ENCODE measurements at regions not wholly inside any gene's neighbourhood (a gene's known extent, or its start where the extent isn't known, plus 50 kb on each side); places are given as distances from the start of the nearest gene placed in this dataset.

- TF ChIP-seq, protein P1, sequence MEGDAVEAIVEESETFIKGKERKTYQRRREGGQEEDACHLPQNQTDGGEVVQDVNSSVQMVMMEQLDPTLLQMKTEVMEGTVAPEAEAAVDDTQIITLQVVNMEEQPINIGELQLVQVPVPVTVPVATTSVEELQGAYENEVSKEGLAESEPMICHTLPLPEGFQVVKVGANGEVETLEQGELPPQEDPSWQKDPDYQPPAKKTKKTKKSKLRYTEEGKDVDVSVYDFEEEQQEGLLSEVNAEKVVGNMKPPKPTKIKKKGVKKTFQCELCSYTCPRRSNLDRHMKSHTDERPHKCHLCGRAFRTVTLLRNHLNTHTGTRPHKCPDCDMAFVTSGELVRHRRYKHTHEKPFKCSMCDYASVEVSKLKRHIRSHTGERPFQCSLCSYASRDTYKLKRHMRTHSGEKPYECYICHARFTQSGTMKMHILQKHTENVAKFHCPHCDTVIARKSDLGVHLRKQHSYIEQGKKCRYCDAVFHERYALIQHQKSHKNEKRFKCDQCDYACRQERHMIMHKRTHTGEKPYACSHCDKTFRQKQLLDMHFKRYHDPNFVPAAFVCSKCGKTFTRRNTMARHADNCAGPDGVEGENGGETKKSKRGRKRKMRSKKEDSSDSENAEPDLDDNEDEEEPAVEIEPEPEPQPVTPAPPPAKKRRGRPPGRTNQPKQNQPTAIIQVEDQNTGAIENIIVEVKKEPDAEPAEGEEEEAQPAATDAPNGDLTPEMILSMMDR (IDR thresholded peaks at IDR 0.05; ENCODE audit: poor library complexity), result no peak
- no peak for TF ChIP-seq EZH2 (IDR thresholded peaks at IDR 0.05; ENCODE audit: borderline replicate concordance)
- no peak for TF ChIP-seq EZH2phosphoT487 (IDR thresholded peaks at IDR 0.05; ENCODE audit: low read depth, severe bottlenecking, unreplicated experiment)
These were observed 280.0 kb downstream of the TMEM114 start for GRCh38 chr16:8310323-8310722.
